NCI-H460 (cell line): ENCODE measurements at regions not wholly inside any gene's neighbourhood (a gene's known extent, or its start where the extent isn't known, plus 50 kb on each side); places are given as distances from the start of the nearest gene placed in this dataset.

Source experiments
- DNase-seq: peaks from one replicate; pipeline ENCODE4 v3.0.0-alpha.2; 2016; ENCODE audit warnings: low read depth; ENCODE audit errors: extremely low read depth

- DNase-seq, result no peak
These were observed 128.0 kb upstream of the GGTLC1 start for GRCh38 chr20:24116611-24117010.

GRCh38 chr20:24112360-24112759, 123.8 kb upstream of the GGTLC1 start:
- no peak for DNase-seq

- DNase-seq, result no peak
These were observed 123.3 kb upstream of the GGTLC1 start for GRCh38 chr20:24111858-24112257.

GRCh38 chr20:24109537-24109936, 121.0 kb upstream of the GGTLC1 start:
- no peak for DNase-seq

GRCh38 chr20:24109008-24109407, 120.4 kb upstream of the GGTLC1 start:
- no peak for DNase-seq

GRCh38 chr20:24108581-24108980, 120.0 kb upstream of the GGTLC1 start:
- no peak for DNase-seq

GRCh38 chr20:24106801-24107445, 118.3 kb upstream of the GGTLC1 start:
- DNase-seq, result no peak

- no peak for DNase-seq
These were observed 117.7 kb upstream of the GGTLC1 start for GRCh38 chr20:24106150-24106800.

GRCh38 chr20:24102749-24103333, 114.3 kb upstream of the GGTLC1 start:
- no peak for DNase-seq

GRCh38 chr20:24102290-24102689, 113.7 kb upstream of the GGTLC1 start:
- no peak for DNase-seq

GRCh38 chr20:24100370-24101011, 111.9 kb upstream of the GGTLC1 start:
- DNase-seq, result peak; percentile 22

- no peak for DNase-seq
These were observed 110.3 kb upstream of the GGTLC1 start for GRCh38 chr20:24098886-24099285.

GRCh38 chr20:24097506-24098245, 109.1 kb upstream of the GGTLC1 start:
- no peak for DNase-seq

GRCh38 chr20:24096864-24097450, 108.4 kb upstream of the GGTLC1 start:
- no peak for DNase-seq

GRCh38 chr20:24096264-24096663, 107.7 kb upstream of the GGTLC1 start:
- no peak for DNase-seq

- no peak for DNase-seq
These were observed 107.2 kb upstream of the GGTLC1 start for GRCh38 chr20:24095756-24096155.

GRCh38 chr20:24095303-24095702, 106.7 kb upstream of the GGTLC1 start:
- DNase-seq, result no peak

- DNase-seq, result no peak
These were observed 101.0 kb upstream of the GGTLC1 start for GRCh38 chr20:24089576-24089975.

GRCh38 chr20:24086121-24086520, 97.5 kb upstream of the GGTLC1 start:
- no peak for DNase-seq

GRCh38 chr20:24084281-24084680, 95.7 kb upstream of the GGTLC1 start:
- DNase-seq, result no peak

GRCh38 chr20:24081077-24081476, 92.5 kb upstream of the GGTLC1 start:
- DNase-seq, result no peak
